ENCODE measurements at regions not wholly inside any gene's neighbourhood (a gene's known extent, or its start where the extent isn't known, plus 50 kb on each side); places are given as distances from the start of the nearest gene placed in this dataset.

GRCh38 chr17:73815474-73815873 is 171.2 kb upstream of the SDK2 start:
- DNase-seq, result no peak

GRCh38 chr17:73819440-73820395 is 175.5 kb upstream of the SDK2 start:
- DNase-seq, result no peak

GRCh38 chr17:73820686-73821448 is 176.6 kb upstream of the SDK2 start:
- DNase-seq, result no peak

GRCh38 chr17:73821665-73822064 is 177.4 kb upstream of the SDK2 start:
- no peak for DNase-seq

GRCh38 chr17:73822371-73822770 is 178.1 kb upstream of the SDK2 start:
- DNase-seq, result no peak

GRCh38 chr17:73823684-73824083 is 179.4 kb upstream of the SDK2 start:
- no peak for DNase-seq

GRCh38 chr17:73824321-73824720 is 180.1 kb upstream of the SDK2 start:
- no peak for DNase-seq

- no peak for DNase-seq
Observed at GRCh38 chr17:73826181-73826871, 182.1 kb upstream of the SDK2 start.

- no peak for DNase-seq
Observed at GRCh38 chr17:73826872-73827228, 182.6 kb upstream of the SDK2 start.

- no peak for DNase-seq
Observed at GRCh38 chr17:73827627-73828291, 183.5 kb upstream of the SDK2 start.

GRCh38 chr17:73829676-73830280 is 185.5 kb upstream of the SDK2 start:
- DNase-seq, result no peak

GRCh38 chr17:73831699-73832098 is 187.5 kb upstream of the SDK2 start:
- DNase-seq, result peak; percentile 38

- no peak for DNase-seq
Observed at GRCh38 chr17:73833775-73834488, 189.7 kb upstream of the SDK2 start.

GRCh38 chr17:73834684-73835343 is 190.6 kb upstream of the SDK2 start:
- no peak for DNase-seq

- DNase-seq, result no peak
Observed at GRCh38 chr17:73835605-73836004, 191.4 kb upstream of the SDK2 start.

- DNase-seq, result no peak
Observed at GRCh38 chr17:73838815-73839214, 194.6 kb upstream of the SDK2 start.

- no peak for DNase-seq
Observed at GRCh38 chr17:73840829-73841228, 196.6 kb upstream of the SDK2 start.

GRCh38 chr17:73841431-73842060 is 197.3 kb upstream of the SDK2 start:
- DNase-seq, result no peak

GRCh38 chr17:73847952-73848351 is 203.7 kb upstream of the SDK2 start:
- DNase-seq, result no peak

GRCh38 chr17:73850426-73850825 is 206.2 kb upstream of the SDK2 start:
- DNase-seq, result no peak
